Fibroblast of skin of right biceps (primary cell): ENCODE measurements at regions not wholly inside any gene's neighbourhood (a gene's known extent, or its start where the extent isn't known, plus 50 kb on each side); places are given as distances from the start of the nearest gene placed in this dataset.

Experiments
- DNase-seq: peaks from one replicate; pipeline ENCODE4 v3.0.0-alpha.2; 2013

DNA sequence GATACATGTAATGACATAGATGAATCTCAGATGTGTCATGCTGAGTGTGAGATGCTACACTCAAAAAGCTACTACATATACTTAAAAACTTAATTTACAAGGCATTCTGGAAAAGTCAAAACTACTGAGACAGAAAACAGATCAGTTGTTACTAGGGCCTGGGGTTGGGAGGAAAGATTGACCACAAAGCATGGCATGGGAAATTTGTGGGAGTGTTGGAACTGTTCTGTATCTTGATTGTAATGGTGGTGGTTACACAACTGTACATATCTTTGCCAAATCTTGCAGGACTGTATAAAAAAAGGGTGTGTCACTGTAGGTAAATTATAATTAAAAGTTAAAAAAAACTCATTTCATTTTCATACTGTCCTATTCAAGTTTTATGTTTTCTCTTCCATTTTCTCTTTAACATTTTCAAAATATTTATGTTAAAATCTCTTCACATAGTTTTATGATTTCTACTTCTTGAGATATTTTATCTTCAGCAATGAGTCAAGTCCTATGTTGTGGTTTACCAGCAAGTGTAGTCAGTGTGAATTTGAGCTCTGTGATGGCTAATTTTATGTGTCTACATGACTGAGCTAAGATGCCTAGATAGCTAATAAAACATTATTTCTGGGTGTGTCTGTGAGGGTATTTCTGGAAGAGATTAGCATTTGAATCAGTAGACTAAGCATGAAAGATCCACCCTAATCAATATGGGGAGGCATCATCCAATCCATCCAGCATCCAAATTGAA lies 58.6 kb upstream of the VRK2 start:
- DNase-seq: no peak

- no peak for DNase-seq
Observed at GRCh38 chr2:57990118-57990725, 56.4 kb upstream of the VRK2 start.
